ENCODE measurements at regions not wholly inside any gene's neighbourhood (a gene's known extent, or its start where the extent isn't known, plus 50 kb on each side); places are given as distances from the start of the nearest gene placed in this dataset.

GRCh38 chr1:178660461-178660860, 64.6 kb upstream of the RALGPS2 start:
- Histone ChIP-seq H3K4me3 (no peak overlapping the region), H3K4me2 (no peak overlapping the region), H3K27ac (ENCODE audit: low read depth) (no peak overlapping the region), H3K4me1 (ENCODE audit: insufficient read depth) (no peaks in the 10 kb centered on the region), H3K27me3 (ENCODE audit: insufficient read depth) (no peaks in the 10 kb centered on the region), H3F3A (replicated peaks; ENCODE audit: low read depth) (no peaks in the 10 kb centered on the region), H3K79me2 (replicated peaks; ENCODE audit: insufficient read depth) (no peaks in the 10 kb centered on the region), H3K9me2 (ENCODE audit: insufficient read depth) (0 out of 2 replicates have a peak, but pooled peaks cover 7% of the 10 kb centered on the region), H4K20me1 (replicated peaks; ENCODE audit: insufficient read depth) (no peaks in the 10 kb centered on the region), H2AFZ (no peak overlapping the region), H3K36me3 (ENCODE audit: insufficient read depth) (no peaks in the 10 kb centered on the region)
- no peaks in the 10 kb centered on the region for H3K9me3 Mint-ChIP-seq
- no peak overlapping the region for H3K4me3 Mint-ChIP-seq
- no peak for ATAC-seq
- no peaks in the 10 kb centered on the region for H3K36me3 Mint-ChIP-seq (ENCODE audit: low read depth)
- H3K27ac Mint-ChIP-seq, result no peak overlapping the region
- DNase-seq (ENCODE audit: low spot score), result no peak
- H3K27me3 Mint-ChIP-seq (ENCODE audit: insufficient read depth, low read depth, poor library complexity), result no peaks in the 10 kb centered on the region
- TF ChIP-seq ZNF114 (CRISPR knock-in tag; IDR thresholded peaks at IDR 0.05), result no peak
- no peak for TF ChIP-seq EZH2 (IDR thresholded peaks at IDR 0.05; ENCODE audit: low read depth, unreplicated experiment)
- no peak for TF ChIP-seq ZNF462 (CRISPR knock-in tag; IDR thresholded peaks at IDR 0.05)
- TF ChIP-seq REST (IDR thresholded peaks at IDR 0.05; ENCODE audit: unreplicated experiment), result no peak
- no peak for TF ChIP-seq CTCF (conservative IDR thresholded peaks at IDR 0.05; ENCODE audit: low read depth in 2 of 2)
- no peak for TF ChIP-seq JUNB (IDR thresholded peaks at IDR 0.05; ENCODE audit: unreplicated experiment)
- no peak for TF ChIP-seq ETS1 (IDR thresholded peaks at IDR 0.05)
- no peak for TF ChIP-seq STAT1 (IDR thresholded peaks at IDR 0.05; ENCODE audit: unreplicated experiment)
- no peak for TF ChIP-seq CREB1 (CRISPR knock-in tag; IDR thresholded peaks at IDR 0.05; ENCODE audit: low read depth)
- TF ChIP-seq NANOG (IDR thresholded peaks at IDR 0.05; ENCODE audit: borderline replicate concordance), result no peak
- no peaks in the 10 kb centered on the region for H3K4me1 Mint-ChIP-seq
